ENCODE measurements at regions not wholly inside any gene's neighbourhood (a gene's known extent, or its start where the extent isn't known, plus 50 kb on each side); places are given as distances from the start of the nearest gene placed in this dataset.

DNA sequence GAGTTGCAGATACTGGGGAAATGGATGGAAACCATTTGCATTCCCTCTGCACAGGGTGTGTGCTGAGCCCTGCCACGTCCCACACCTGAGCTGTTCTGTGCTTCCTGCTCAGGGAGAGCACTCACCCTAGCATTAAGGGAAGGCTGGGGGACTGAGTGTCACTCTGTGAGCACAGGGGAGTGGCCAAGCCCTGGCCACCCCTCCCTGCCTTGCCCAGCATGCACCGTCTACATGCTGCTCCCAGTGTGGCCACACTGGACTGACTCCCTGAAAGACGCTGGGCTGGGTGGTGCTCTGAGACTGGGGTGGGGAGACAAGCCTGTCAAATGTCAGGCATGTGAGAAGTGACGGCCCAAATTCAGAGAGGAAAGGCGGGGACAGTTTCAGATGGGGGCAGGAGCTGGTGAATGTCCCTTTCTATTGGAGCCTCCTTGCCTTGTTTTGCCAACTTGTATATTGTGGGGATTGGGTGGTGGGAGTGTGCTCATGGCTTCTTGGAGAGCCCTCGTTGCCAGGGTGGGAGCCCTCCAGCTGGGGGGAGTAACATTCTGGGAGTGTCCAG lies 298.4 kb upstream of the HS6ST1 start:
- TF ChIP-seq CTCF (IDR thresholded peaks at IDR 0.05; ENCODE audit: low read length): no peak
- no peak for TF ChIP-seq EZH2 (optimal IDR thresholded peaks at IDR 0.05; ENCODE audit: low read depth, low read length)
- TF ChIP-seq EZH2phosphoT487 (IDR thresholded peaks at IDR 0.05; ENCODE audit: low read length): no peak
